NK-92 treated with Interleukin-12 subunit alpha and Interleukin-12 subunit beta, amount 100 ng/mL, for 24 hours (cell line): ENCODE measurements at regions not wholly inside any gene's neighbourhood (a gene's known extent, or its start where the extent isn't known, plus 50 kb on each side); places are given as distances from the start of the nearest gene placed in this dataset.
"Not testable (repeated sequence)": the region's sequence is repeated elsewhere in the genome, so short reads cannot be mapped to it uniquely, and the experiment has no call there.

Experiments used
- DNase-seq: peaks from one replicate; lab custom pipeline; 2025; lab: John Stamatoyannopoulos, UW

GRCh38 chr7:82562716-82563404, 119.3 kb upstream of the CACNA2D1 start:
- DNase-seq = no peak

GRCh38 chr7:82559193-82559805, 115.7 kb upstream of the CACNA2D1 start:
- DNase-seq = no peak

GRCh38 chr7:82549616-82550285, 106.2 kb upstream of the CACNA2D1 start:
- DNase-seq = no peak

DNA sequence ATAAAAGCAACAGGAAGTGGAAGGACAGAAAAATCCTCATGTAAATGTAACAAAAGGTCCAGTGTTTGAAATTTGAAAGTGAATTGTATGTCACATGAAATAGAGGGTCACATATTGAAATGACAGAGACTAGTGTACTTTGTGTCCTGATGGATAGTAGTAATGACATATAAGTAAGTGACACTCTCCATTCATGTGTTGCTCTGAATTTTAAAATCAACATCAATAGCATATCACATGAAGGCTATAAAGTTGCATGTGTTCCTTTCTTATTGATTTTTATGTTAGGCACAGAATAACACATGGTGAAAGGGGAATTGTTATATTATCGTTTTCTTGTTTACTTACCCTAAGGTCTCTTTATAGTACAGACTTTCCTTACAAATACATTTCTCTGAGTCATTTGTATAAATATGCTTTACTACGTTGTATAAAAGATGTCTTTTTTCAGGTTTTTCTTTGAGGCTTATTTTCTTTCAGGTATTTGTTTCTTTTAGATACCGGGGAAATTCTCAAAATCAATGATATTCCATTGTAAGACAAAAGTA, 104.6 kb upstream of the CACNA2D1 start:
- no peak for DNase-seq

DNA sequence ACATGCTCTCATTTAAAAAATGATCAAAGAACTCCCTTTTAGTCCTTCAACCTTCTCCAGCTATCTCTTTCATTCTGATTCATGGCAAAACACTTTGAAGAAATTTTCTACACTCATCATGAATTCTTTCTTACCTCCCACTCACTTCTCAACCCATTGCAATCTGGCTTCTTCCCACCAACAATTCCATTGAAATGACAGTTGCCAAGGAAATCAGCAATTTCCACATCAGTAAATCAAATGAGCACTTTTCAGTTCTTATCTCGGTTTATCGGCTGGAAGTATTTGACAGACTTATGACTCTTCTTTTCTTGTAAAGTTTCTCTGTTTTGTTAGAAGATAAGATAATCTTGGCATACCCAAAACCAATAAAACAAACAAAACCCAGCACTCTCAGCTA, 99.1 kb upstream of the CACNA2D1 start:
- DNase-seq = no peak

- DNase-seq = no peak
Observed at GRCh38 chr7:82539969-82540368, 96.4 kb upstream of the CACNA2D1 start.

- no peak for DNase-seq
Observed at GRCh38 chr7:82534684-82535083, 91.1 kb upstream of the CACNA2D1 start.

DNA sequence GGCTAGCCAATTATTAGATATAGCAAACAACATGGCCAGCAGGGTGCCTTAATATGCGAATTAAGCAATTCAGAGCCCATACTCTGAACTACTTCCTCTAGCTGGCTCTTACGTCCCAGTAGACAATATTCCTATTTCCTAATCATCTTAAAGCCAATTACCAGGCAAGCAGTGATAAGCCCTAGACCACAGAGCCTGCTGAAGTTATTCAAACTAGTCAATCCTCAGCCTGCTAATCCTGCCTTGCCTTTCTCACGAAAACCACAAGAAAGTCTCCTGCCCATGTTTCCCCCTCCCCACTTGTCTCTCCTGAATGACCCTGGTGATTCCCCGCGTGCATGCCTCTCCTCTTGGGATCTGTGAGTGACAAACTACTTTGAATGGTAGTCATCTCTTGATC, 86.8 kb upstream of the CACNA2D1 start:
- DNase-seq = no peak

- DNase-seq = no peak
Observed at GRCh38 chr7:82528577-82529310, 85.2 kb upstream of the CACNA2D1 start.

GRCh38 chr7:82527851-82528250, 84.3 kb upstream of the CACNA2D1 start:
- no peak for DNase-seq

GRCh38 chr7:82521906-82522445, 78.4 kb upstream of the CACNA2D1 start:
- DNase-seq = no peak

DNA sequence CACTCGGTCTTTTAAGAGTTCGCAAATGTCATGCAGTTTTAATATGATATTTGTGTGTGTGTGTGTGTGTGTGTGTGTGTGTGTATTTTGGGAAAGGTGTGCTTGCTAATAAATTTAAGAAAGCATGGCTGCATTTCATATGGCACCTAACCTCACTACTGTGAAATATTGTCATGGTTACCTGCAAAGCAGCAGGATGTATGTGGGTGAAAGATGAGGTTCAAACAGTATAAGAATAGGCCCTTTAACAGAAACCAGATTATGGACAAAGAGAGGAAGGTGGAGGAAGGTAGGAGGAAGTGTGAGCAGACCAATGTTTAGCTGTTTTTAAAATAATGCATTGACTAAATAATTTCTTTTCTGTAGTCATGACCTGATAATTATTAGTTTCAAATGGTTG, 73.5 kb upstream of the CACNA2D1 start:
- DNase-seq = no peak

GRCh38 chr7:82511542-82511941, 68.0 kb upstream of the CACNA2D1 start:
- DNase-seq = no peak

GRCh38 chr7:82507976-82508677, 64.5 kb upstream of the CACNA2D1 start:
- no peak for DNase-seq

DNA sequence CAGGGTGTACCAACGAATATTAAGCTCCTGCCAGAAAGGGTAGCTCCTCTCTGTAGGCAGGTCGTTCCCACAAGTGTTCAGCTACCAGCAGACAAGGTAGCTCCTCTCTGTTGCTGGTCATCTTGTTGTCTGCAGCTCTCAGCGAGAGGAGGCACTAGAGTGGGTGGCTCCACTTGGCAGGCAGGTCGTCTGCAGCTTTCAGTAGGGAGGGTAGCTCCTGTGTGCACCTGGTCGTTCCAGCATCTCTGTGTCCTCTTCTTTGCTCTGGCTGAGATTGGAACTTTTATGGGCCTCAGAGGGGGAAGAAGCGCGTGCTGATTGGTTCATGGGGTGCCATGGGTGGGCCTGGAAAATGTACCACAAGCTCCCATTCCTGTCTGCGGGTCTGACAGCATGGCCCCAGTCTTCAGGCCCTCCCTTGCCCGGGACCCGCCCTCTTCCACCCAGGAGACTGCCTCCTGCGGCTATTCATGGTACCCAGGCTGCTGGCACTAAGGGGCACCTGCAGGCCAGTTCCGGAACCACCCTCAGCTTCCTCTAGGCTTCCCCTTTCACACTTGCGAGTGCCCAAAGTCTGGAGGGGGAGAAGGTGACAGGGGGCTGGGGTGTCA, 63.9 kb upstream of the CACNA2D1 start:
- DNase-seq = no peak

DNA sequence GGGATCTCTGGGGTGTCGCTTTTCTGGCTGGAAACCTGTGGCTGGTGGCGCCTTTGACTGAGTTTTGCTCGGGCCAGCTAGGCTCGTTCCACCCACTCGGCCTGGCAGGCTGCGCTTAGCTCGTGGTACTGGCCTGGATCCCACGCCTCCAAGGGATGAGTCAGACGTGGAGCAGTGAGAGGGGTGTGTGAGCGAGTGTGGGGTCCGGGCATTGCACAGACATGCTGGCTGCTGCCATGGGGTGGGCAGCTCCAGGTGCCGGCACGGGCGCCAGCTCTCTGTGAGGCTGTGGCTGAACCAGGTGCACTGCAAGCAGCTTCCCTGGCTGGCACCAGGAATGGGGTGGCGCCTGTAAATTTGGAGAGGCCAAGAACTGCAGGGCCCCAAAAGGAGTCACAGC, 63.1 kb upstream of the CACNA2D1 start:
- DNase-seq = no peak

- no peak for DNase-seq
Observed at GRCh38 chr7:82506208-82506607, 62.6 kb upstream of the CACNA2D1 start.

GRCh38 chr7:82501346-82501745, 57.8 kb upstream of the CACNA2D1 start:
- DNase-seq = no peak

- DNase-seq = not testable (repeated sequence)
Observed at GRCh38 chr7:82499546-82499945, 56.0 kb upstream of the CACNA2D1 start.

DNA sequence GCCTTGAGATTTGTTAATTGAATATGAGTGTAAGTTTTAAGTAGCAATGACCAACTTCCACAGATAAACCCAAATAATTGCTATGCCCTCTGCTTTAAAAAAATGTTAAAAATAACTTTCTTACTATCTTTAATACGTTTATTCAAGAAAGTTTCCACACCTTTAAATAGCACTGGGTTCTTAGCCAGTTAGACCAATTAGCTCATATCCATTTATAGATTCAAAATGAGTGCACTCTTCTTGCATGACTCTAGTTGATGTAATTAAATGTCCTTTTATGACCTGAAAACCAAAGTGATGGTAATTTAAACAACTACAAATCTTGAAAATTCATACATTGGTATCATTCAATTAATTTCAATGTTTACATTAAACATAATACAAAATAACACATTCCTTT, 50.8 kb upstream of the CACNA2D1 start:
- DNase-seq = no peak
